HG03558 (cell line): ENCODE measurements at regions not wholly inside any gene's neighbourhood (a gene's known extent, or its start where the extent isn't known, plus 50 kb on each side); places are given as distances from the start of the nearest gene placed in this dataset.
"Not testable (repeated sequence)": the region's sequence is repeated elsewhere in the genome, so short reads cannot be mapped to it uniquely, and the experiment has no call there.

Experiments
- ATAC-seq: cut with Tn5 transposase; IDR thresholded peaks from one replicate; pipeline ENCODE4 v1.9.1; 2021; ENCODE audit warnings: moderate number of reproducible peaks; ENCODE audit not compliant: unreplicated experiment; ENCODE audit errors: extremely low read depth

GRCh38 chr14:105951399-105951798, 425.0 kb downstream of the TMEM121 start:
- ATAC-seq, result no peak

GRCh38 chr14:105952222-105952621, 425.8 kb downstream of the TMEM121 start:
- ATAC-seq, result no peak

DNA sequence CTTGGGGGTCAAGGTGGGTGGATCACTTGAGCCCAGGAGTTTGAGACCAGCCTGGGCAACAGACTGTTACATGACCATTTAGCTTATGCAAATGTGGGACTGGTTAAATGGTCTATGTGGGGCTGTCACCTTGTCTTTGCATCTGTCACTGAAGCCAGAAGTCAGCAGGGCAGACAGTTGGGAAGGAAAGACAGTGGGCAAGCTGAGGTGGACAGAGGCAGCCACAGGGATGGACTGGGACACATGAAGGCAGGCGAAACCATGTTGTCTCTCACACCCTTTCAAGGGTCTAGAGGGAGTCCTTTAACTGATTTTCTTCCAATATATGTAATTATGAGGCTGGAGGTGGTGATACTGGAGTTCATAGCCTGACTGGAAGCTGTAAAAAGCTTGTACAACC, 426.4 kb downstream of the TMEM121 start:
- no peak for ATAC-seq

DNA sequence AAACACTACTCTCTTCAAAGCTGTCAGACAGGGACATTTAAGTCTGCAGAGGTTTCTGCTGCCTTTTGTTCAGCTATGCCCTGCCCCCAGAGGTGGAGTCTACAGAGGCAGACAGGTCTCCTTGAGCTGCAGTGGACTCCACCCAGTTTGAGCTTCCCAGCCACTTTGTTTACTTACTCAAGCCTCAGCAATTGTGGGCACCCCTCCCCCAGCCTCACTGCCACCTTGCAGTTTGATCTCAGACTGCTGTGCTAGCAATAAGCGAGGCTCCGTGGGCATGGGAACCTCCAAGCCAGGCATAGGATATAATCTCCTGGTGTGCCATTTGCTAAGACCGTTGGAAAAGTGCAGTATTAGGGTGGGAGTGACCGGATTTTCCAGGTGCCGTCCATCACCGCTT, 435.2 kb downstream of the TMEM121 start:
- not testable (repeated sequence) for ATAC-seq

DNA sequence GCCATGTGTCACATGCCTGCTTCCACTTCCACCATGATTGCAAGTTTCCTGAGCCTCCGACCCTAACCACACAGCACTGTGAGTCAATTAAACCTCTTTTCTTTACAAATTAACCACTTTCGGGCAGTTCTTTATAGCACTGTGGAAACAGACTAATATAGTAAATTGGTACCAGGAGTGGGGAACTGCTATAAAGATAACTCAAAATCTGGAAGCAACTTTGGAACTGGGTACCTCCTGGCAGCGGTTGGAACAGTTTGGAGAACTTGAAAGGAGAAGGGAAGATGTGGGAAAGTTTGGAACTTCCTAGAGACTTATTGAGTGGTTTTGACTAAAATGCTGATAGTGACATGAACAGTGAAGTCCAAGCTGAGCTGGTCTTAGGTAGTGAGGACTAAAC, 436.1 kb downstream of the TMEM121 start:
- ATAC-seq, result no peak

DNA sequence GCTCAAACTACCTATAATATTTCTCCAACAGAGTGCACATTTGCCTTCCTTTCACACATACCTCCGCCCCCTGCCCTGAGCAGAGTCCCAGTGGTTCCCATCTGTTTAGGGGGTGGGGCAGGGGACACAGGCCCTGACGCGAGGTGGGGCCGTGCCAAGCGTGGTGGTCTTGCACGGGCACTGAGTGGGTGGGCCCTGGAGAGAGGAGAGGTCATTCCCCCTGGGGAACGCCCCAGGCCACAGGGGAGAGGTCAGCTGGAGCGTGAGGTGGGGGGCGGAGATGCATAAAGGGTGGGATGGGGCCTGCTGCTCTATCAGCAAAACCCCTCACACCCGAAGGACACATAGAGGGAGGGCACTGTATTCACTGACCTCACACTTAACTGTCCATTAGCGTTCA, 441.9 kb downstream of the TMEM121 start:
- no peak for ATAC-seq

DNA sequence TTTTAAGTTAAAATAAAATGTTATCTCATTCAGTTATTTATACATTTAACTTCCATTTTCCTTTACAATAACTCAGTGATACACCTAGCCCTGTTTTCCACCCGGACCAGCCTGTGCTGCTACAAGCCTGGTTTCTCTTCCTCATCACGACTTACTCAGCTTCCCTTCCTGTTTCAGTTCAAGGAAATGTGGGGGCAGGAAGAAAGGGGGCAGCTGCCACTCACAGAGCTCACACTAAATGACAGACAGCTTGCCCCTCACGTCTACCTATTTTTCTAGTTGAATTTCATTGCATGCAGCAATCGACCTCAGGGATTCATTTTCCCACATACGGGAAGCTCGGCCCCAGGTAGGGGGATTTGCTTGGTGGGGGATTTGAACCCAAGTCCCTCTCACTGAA, 442.6 kb downstream of the TMEM121 start:
- ATAC-seq, result not testable (repeated sequence)

DNA sequence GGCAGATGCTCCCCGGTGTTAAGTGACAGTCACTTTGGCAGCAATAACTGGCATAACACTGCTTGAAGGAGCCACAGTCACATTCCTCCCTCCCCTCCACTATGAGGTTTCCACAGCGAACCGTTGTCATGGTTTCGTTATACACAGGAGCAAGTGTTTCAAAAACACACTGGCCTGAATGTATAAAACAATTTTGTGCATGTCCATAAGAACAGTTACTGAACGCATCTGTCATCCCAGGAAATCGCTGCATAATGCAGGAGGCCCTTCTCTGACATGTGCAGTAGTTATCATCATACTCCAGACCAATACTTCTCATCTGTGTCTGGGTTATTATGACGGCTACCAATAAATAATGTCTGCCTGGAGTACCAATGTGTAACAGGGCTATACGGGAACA, 444.4 kb downstream of the TMEM121 start:
- ATAC-seq, result not testable (repeated sequence)

GRCh38 chr14:105971593-105972500, 445.5 kb downstream of the TMEM121 start:
- no peak for ATAC-seq

DNA sequence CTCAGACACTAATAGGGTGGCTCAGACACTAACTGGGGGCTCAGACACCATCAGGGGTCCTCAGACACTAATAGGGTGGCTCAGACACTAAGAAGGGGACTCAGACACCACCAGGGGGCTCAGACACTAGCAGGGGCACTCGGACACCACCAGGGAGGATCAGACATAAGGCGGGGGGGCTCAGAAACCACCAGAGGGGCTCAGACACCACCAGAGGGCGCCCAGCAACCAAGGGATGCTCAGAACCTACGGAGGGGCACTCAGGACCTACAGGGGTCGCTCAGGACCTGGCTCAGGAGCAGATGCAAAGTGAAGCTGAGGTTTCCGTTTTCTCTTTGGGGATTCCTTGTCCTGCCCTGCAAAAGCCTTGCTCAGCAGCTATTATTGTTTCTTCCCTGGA, 448.5 kb downstream of the TMEM121 start:
- no peak for ATAC-seq

- ATAC-seq, result no peak
Measured at GRCh38 chr14:105978618-105979295, 452.4 kb downstream of the TMEM121 start.

- ATAC-seq, result no peak
Measured at GRCh38 chr14:105979446-105979845, 453.1 kb downstream of the TMEM121 start.

GRCh38 chr14:105980224-105980623, 453.8 kb downstream of the TMEM121 start:
- ATAC-seq, result no peak

GRCh38 chr14:105981517-105982302, 455.3 kb downstream of the TMEM121 start:
- not testable (repeated sequence) for ATAC-seq

DNA sequence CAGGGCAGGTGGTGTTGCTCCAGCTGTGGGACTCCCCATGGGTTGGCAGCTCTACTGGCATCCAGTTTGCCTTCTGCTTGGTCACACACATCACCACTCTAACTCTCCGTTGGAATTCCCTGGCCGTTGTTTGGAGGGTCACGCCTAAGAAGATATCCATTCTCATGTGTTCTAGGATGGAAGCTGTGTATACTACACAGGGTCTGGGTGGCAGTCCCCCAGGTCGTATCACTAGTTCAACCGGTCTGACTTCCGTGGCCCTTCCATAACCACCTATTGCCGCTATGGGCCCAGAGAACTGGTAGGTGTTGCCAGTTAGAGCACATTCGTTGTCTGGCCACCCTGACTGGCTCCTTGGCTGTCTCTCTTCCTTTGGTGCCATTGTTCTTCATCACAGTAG, 456.3 kb downstream of the TMEM121 start:
- ATAC-seq, result no peak

DNA sequence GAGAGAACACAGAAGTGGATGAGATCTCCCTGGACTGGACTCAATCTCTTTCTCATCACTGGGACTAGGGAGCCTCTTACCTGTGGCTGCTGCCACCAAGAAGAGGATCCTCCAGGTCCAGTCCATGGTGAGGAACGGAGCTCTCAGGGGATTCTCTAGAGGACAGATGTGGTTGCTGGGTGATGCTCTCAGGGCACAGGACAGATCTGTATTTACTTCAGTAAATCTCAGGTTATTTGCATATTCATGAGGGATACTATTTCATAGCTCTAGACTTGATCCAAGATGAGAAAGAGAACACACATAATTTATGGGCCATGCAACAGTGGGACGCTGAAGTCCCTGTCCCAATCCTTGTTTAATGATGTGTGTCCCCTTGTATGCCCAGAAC, 460.5 kb downstream of the TMEM121 start:
- ATAC-seq, result no peak

DNA sequence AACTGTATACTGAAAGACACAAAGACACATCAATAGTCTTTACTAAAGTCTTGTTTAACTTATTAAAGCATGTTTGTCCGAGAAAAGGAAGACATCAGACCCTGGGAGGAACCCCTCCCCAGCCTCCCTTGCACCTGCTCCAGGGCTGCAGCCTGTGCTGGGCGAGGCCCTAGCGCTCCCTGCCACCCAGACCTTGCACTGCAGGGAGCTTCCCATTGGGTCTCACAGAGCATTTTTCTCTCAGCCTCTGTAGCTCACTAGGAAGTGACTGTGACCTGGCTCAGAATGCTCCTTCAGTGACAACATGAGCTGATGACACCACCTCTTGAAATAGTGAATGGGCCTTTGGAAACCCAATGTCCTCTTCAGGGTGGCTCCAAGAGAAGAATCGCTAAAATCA, 461.2 kb downstream of the TMEM121 start:
- no peak for ATAC-seq

DNA sequence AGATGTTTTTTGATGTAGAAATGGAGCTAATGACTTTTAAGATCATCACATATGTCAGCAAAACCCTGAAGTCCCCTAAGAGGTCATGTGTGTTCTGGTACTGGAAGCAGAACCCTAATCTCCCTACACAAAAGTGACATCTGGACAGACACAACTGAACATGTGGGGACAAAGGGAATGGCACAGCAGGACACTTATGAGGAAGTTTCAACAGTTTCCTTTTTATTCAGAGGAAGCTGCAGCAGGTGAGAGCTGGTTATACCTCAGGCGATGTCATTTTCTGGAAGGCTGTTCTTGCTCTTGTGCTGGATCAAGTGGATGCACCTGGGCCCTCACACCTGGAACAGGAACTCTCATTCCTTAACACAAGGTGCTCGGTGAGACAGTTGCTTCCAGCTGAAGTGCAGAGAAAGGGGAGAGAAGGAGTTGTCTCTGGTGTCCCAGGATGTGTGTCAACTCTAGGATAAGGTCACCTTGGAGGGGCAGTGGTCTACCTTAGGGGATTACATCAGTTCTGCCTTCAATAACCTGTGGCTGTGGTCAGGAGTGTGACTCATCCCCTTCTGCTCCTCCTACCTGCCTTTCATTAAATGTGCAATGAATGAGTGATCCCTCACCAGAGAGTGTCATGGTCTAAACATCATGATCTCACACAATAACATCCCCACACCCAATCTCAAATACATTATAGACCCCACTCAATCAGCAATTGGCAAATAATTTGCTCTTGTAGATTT, 463.4 kb downstream of the TMEM121 start:
- ATAC-seq, result no peak

DNA sequence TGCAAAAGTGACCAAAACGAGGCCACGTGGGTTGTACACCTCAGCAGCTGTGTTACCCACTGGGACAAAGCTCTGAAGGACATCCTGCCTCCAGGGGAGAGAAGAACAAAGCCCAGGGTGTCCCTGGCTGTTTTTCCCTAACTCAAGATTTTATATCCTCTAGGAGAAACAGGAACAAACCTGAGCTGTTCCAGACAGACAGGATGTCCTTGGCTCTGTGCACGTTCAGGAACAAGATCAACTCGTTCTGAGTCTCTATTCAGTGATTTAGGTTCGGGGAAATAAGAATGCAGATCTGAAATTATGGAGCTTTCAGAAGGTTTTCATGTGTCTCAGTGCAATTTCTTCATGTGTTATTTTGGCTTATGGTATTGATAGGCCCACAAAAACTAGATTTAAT, 465.3 kb downstream of the TMEM121 start:
- not testable (repeated sequence) for ATAC-seq

DNA sequence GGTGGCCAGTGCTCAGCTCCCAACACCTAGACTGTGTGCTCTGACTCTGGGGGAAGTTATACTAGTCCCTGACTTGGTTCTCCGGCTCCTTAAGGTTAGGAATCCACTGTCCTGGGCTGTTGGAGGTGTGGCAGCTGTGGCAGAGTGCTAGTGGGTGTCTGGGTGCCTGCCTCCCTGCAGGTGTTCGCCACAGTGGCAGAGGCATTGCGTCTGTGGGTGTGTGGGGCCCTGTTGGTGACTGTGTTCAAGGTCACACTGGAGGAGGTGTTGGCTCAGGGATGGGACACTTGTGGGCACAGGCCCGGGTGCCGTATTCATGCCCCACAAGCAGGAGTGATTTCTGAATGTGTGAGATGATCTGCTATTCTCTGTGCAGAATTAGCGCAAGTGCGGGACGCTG, 467.4 kb downstream of the TMEM121 start:
- ATAC-seq, result no peak
